Stimulated activated CD4-positive, alpha-beta T cell treated with anti-CD3 and anti-CD28 coated beads, TNF-alpha, amount 100 ng/mL, for 1 hour (primary cell): ENCODE measurements at regions not wholly inside any gene's neighbourhood (a gene's known extent, or its start where the extent isn't known, plus 50 kb on each side); places are given as distances from the start of the nearest gene placed in this dataset.
"Not testable (repeated sequence)": the region's sequence is repeated elsewhere in the genome, so short reads cannot be mapped to it uniquely, and the experiment has no call there.

Source experiments
- DNase-seq, 3 donors: peaks; one replicate each; pipeline ENCODE4 v3.0.0-alpha.2; 2020; ENCODE audit warnings: low read depth in 3 of 3, low spot score in 1 of 3

DNA sequence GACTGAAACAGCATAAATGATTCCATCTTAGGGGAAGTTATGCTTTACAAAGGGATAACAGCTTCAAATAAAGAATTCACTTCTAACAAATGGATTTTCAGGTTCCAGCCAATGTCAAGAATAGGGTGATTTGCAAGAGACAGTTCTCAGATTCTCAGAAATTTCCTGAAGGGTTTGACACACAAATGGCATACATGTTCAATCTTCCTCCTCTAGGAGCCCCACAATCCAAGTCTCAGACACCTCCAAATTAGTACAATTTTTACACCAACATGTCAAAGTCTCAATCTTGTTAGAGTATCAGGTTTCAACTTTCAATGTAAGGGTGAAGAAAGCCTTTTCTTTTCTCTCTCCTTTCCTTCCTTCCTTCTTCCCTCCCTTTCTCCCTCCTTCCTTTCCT is 996.6 kb downstream of the TLE1 start:
- DNase-seq, result no peak

DNA sequence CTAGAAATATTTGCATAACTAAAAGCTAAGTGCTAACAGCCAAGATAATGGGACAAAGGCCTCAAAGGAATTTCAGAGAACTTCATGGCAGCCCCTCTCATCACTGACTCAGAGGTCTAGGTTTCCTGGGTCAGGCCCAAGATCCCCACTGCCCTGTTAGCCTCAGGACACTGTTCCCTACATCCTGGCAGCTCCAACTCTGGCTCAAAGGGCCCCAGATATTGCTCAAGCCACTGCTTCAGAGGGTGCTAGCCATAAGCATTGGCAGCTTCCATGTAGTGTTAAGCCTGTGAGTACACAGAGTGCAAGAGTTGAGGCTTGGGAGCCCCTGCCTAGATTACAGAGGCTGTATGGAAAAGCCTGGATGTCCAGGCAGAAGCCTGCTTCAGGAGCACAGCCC is 998.1 kb downstream of the TLE1 start:
- no peak for DNase-seq

DNA sequence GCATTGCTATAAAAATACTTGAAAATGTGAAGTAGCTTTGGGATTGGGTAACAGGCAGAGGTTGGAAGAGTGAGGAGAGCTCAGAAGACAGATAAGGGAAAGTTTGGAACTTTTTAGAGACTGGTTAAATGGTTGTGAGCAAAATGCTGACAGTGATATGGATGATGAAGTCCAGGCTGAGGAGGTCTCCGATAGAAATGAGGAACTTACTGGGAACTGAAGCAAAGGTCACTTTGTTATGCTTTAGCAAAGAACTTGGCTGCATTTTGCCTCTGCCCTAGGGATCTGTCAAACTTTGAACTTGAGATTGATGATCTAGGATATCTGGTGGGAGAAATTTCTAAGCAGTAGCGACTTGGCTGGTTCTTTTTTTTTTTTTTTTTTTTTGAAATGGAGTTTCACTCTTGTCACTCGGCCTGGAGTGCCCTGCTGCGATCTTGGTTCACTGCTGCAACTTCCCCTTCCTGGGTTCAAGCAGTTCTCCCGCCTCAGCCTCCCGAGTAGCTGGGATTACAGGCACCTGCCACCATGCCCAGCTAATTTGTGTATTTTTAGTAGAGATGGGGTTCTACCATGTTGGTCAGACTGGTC is 998.9 kb downstream of the TLE1 start:
- no peak for DNase-seq

DNA sequence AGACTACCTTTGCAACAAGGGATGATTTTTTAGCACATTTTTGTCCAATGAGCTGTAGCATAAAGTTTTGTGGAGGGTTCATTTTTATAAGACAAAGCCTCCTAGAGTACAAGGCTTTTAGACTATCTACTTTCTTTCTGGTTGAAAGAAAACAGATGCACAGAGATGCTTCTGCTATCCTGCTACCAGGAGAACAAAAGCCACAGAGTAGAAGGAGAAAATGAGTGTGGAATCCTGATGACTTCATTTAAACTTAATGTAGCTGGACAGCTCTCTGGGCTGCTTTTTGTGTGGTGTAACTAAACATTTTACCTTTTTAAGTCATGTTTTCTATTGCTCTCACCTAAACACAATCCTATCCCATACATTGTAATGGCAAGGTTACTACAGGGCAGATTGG is 1009.4 kb downstream of the TLE1 start:
- no peak for DNase-seq

DNA sequence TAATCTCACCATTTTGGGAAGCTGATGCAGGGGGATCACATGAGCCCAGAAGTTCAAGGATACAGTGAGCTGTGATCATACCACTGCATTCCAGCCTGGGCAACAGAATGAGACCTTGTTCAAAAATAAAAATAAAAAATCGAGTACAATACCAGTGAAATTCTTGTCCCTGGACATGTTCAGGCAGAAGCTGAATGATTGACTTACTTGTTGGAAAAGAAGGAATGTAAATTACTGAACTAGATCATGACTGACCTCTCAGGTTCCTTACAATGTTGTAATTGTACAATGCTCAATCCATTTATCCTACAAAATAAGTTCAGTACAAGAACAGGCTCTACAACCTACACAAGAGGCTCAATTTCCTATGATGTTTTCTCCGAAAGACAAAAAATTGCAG is 1010.4 kb downstream of the TLE1 start:
- no peak for DNase-seq

DNA sequence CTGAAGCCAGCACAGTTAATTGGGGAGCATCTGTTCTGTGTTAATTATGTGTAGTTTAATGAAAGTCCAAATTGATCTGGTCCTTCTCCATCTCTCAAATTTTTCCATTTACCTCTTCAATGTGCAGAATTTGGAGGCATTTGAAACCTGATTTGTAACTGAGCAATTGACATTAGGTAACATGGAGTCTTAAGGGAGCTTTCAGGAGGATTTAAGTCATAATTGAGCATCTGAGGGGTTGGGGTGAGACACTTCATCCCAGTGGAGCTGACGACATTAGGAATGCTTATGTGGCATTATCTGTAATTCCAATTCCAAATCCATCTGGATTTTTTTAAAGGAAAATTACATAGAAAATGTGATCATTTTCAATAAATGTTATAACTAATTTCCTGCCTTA is 1015.9 kb downstream of the TLE1 start:
- DNase-seq, result no peak

DNA sequence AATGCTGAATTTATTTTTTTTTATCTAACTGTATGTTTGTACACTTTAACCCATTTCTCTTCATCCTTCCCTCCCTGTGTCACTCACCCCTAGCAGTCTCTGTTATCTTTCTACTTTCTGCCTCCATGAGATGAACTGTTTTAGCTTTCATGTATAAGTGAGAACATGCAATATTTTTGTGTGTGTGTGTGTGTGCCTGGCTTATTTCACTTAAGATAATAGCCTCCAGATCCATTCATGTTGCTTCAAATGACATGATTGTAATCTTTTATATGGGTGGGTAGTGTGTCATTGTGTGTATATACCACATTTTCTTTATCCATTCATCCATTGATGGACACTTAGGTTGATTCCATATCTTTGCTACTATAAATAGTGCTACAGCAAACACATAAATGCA is 1023.9 kb downstream of the TLE1 start:
- no peak for DNase-seq

DNA sequence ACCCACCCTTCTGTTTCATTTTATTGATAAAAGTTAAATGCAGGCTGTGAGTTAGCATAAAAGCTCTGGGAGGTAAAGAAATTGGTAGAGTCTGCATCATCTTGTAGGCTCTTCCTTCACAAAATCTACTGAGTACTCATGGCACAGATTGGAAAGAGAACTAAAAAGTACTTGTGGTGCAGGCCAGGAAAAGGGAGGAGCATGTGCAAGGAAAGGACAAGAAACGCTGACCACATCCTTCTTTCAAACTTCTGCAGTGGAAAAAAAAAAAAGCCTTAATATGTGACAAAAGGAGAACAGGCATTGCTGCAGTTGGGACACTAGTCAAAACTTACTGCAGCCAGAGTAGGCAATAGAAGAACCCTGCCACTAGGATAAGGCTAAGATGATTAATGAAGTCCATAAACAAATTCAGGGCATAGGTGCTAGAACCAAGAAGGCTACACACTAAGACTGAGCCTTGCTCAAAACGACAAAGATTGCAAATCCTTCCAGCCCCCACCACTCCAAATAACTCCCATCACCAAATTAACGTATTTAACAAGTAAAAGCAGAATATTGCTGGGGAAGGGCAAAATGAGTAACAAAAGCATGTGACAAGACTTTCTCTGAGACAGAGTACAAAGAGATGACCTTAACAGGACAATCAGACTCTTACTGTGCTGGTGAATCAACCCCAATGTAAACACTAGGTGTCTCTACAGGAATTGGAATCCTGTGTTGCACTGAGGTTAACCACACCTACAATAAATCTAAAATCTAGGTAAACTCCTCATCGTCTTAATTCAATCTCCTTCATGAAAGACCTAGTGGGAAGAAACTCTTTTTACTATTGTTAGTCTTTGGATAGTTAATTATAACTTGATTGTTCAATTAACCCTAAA is 1024.8 kb downstream of the TLE1 start:
- DNase-seq, result no peak

DNA sequence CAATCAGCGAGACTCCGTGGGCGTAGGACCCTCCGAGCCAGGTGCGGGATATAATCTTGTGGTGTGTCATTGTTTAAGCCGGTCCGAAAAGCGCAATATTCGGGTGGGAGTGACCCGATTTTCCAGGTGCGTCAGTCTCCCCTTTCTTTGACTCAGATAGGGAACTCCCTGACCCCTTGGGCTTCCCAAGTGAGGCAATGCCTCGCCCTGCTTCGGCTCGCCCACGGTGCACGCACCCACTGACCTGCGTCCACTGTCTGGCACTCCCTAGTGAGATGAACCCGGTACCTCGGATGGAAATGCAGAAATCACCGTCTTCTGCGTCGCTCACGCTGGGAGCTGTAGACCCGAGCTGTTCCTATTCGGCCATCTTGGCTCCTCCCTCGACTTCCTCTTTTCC is 1029.6 kb downstream of the TLE1 start:
- not testable (repeated sequence) for DNase-seq

DNA sequence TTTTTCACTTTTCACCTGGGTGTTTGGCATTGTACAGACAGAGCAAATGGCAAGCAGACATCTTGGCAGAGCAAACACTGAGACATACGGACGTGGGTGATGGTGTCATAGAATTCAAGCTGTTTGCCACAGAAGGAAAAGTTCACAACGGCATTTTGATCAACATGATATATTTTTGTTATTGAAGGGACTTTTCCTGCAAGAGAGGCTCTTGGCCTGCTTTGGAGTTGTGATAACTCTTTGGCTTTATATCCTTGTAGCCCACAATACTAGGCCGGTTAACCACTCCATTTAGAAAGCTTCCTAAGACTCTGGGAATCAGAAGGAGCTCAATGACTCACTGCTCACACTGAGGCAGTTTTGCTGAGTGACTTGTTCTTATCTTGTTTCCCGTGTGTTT is 1038.3 kb downstream of the TLE1 start:
- DNase-seq, result no peak

DNA sequence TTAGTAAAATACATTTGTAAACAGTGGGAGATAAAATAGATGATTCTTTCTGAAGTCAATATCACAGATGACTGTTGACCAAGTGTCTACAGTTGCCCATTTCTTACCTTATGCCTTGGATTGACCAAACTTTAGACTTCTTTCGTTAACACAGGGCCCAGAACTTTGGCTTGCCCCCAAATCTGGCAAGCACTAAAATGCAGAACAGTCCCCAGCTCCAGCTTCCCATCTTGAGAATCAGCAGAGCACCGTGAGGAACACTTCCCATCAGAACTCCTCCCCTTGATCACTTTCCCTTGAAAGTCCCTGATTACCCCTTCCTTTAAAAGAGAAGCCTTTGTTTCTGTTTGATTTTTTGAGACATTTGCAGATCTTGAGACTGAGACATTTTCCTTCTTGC is 1039.9 kb downstream of the TLE1 start:
- no peak for DNase-seq

DNA sequence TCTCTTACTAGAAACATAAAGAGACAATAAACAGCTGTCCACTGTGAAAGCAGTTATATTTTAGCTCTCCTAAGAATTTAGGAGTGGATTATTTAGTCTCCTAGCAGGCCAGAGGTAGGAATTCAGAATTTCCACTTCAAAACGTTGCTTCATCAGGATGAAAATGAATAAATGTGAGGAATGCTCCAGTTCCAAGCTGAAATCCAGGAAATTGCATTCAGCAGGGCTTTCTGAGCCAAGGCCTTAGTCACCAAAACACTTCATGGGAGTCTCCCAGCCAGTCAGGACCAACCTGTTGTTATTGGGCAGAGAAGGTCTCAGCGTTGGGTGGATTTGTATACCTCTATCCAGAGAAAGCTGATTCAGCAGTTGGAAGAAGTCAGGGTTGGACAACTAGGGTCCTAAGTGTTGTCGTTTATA is 1040.3 kb downstream of the TLE1 start:
- no peak for DNase-seq

DNA sequence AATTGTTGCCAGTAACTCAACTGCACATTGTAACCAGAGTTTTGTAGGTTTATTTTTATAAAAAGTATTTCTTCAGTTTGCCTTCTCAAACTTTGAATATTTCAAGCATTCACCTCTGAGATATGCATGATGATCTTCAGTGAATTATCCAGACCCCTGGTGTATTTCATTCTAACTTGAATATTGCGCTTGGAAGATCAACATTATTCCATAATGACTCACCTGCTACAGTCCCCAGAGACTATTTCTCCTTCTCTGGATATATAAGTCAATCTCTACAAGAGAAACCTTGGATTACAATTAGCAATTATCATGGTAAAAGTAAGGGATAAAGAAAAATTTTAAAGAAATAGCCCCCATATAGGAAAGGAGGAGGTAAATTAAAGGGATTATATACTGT is 1041.0 kb downstream of the TLE1 start:
- no peak for DNase-seq

DNA sequence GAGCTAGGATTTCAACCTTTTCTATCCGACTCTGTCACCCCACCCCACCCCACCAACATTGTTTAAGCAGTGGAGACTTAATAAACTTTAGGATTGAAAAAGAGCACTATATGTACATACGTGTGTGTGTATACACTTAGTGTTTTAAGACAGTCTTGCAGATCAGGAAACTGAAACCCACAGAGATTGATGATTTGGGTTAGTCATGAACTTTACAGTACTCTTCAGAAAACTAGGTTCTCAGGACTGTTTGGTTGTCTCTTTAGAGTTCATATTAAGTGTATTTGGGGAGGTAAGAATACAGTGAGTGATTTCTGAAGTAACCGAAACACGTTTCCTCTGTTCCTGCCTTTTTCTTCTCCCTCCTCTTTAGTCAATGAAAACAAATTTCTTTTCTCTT is 1043.1 kb downstream of the TLE1 start:
- no peak for DNase-seq

DNA sequence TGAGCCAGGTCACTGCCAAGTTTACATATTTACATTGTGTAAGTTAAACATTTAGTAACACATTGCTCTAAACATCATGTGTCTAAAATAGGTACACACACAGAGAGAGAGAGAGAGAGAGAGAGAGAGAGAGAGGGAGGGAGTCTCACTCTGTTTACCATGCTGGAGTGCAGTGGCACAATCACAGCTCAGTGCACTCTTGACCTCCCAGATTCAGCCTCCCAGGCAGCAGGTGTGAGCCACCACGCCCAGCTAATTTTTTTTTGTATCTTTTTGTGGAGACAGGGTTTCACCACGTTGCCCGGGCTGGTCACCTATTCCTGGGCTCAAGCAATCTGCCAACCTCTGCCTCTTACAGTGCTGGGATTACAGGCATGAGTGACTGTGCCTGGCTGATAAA is 1045.3 kb downstream of the TLE1 start:
- DNase-seq, result no peak

DNA sequence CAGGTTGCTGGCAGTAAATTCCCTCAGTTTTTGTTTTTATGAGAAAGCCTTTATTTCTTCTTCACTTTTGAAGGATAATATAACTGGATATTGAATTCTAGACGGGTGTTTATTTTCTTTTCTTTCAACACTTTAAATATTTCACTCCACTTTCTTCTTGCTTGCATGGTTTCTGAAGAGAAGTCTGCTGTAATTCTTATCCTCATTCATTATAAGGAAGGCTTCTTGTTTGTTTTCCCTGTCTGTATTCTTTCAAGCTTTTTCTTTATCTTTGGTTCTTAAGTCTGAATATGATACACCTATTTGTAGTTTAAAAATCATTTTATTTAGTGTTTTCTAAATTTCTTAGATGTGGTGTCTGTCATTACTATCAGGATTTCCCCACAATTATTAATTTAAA is 1054.3 kb downstream of the TLE1 start:
- DNase-seq, result no peak

DNA sequence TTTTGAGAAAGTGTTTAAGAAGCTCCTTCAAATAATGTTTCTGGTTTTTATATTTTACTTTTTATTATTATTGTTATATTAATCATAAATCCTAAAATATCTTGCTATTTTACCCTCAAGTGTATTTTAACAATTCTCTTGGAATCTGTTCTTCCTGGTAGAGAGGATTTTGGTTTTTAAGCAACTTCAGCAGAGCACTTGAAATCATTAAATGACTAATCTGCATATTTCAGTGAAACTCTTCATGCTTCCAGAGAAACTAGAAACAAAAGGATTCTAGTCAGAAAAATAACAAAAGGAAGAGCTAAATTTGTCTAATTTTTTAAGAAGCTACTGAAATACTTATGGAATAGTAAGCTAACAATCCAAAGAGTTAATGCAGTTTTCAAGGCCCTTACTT is 1057.3 kb downstream of the TLE1 start:
- no peak for DNase-seq

DNA sequence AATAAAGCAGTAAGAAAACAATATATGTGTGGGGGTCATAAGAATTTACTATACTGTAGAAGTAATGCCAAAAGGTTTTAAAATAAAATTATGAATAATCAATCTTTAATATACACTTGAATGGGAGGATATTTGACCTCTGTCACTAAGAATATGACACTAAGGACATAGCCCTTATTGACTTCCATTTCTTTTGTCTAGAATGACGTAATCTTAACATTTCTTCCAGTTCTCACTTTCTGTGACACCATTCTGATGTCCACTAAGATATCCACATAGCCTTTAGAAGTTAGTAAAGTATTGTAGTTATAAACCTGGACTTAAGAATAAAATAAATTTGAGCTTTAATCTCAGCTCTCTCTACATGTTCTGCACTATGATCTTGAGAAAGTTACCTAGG is 1050.7 kb downstream of the TLE4 start:
- DNase-seq, result no peak

DNA sequence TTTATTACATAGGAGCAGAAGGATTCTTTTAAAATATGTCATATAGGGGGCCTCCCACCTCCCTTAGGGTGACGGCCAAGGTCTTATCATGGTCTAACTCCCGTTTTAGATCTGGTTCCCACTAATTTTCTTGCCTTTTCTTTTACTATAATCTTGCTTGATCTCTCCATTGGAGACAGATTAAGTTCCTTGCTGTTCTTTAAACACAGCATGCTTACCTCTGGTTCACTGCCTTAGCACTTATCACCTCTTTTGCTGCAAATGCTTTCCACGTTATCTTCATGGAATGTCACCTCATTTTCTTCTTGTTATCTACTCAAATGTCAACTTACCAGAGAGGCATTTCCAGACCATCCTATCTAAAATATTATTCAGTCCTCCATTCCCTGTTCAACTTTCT is 1047.6 kb downstream of the TLE4 start:
- no peak for DNase-seq

DNA sequence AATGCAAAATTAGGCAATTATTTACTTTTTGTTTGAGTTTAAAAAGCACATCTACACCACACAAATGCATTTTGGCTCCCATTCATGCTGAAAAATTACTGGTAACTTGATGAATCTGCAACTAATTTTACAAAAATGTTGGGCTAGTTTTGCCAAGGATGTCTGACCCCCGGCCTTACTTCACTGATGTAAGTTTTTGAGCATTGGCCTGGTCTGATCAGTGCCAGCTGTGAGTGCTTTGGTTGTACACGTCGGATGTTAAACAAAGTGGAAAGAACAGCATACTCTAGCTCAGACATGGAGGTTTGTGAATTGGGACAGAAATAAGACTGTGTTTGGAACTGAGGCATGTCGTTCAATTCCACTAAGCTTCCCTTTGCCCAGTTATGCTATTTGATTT is 1044.2 kb downstream of the TLE4 start:
- no peak for DNase-seq

DNA sequence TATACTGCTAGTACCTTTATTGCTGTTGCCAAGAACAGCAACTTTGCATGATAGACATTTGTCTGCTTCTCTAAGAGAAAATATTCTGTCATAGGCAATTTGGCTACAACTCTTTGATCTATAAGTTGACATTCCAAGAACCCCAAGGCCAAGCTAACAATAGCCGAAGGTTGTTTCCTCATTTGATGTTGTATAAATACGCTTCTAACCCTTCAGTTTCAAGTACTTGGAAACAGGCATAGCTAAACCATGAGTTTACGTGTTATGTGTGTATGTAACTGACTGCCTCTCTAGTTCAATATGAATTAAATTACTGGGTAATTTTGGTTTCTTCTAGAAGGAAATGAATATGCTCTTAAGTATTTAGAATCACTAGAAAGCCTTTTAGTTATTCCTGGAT is 1034.0 kb downstream of the TLE4 start:
- DNase-seq, result no peak

DNA sequence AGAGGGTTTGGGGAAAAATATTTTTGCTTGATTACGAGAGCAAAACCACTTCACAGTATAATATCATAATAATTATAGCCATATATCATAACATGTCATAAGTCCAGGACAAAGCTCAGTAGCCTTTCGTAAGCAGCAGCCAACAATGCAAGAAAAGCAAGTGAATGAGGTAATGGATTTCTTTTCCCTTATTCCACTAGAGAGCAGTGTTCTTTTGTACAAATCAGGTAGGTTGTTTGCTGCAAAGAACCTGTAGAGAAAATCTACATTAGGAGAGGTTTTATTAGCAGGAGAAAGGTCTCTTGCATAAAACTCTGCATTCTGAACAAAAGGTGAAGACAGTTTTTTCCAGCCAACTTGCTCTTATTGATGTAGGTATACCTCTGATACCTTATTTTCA is 1033.4 kb downstream of the TLE4 start:
- no peak for DNase-seq

DNA sequence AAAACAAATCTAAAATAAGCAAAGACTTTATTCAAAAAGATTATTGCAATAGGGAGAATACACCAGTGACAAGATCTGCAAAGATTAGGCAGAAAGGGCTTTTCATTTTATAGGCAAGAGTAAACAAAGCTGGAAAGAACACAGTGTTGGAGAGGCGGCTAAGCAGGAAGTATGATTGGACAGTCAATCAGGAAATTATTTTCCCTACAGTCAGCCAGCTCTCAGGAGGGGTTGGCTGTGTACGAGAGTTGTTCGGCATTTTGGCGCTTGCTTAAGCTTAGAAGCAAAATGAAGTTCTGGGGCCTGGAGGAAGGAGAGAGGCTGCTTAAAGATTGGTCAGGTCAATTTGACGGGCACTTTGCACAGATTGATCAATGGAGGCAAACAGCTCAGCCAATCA is 1030.5 kb downstream of the TLE4 start:
- DNase-seq, result no peak
